Spleen (tissue), 3 donors: ENCODE measurements at regions not wholly inside any gene's neighbourhood (a gene's known extent, or its start where the extent isn't known, plus 50 kb on each side); places are given as distances from the start of the nearest gene placed in this dataset.

Source experiments
- POLR2A ChIP-seq, 3 donors: fragments of 450-650 bp; IDR thresholded peaks; one replicate each; pipeline ENCODE4 v1.5.1; 2017; ENCODE audit warnings: antibody characterized with exemption in 3 of 3, mild to moderate bottlenecking in 1 of 3
- POLR2AphosphoS5 ChIP-seq, 3 donors: sonication (generic); formaldehyde crosslinking; IDR thresholded peaks; one replicate each; pipeline ENCODE4 v1.5.1; 2017; ENCODE audit warnings: antibody characterized with exemption in 3 of 3

GRCh38 chr13:86397635-86398034 lies 598.4 kb upstream of the SLITRK6 start:
- TF ChIP-seq POLR2AphosphoS5 (IDR thresholded peaks at IDR 0.05) (no peak), POLR2A (IDR thresholded peaks at IDR 0.05) (no peak)
